LNCaP clone FGC (cell line): ENCODE measurements at regions not wholly inside any gene's neighbourhood (a gene's known extent, or its start where the extent isn't known, plus 50 kb on each side); places are given as distances from the start of the nearest gene placed in this dataset.

Source experiments
- DNase-seq: peaks from one replicate; pipeline ENCODE4 v3.0.0-alpha.2; 2011; ENCODE audit warnings: low read depth
- H3K4me3 ChIP-seq: 2 replicates; pipeline ENCODE4 v1.5.1; 2011; ENCODE audit warnings: mild to moderate bottlenecking, low read depth, low read length, control low read depth
- TF ChIP-seq, protein P1 (sequence below): IDR thresholded peaks from 2 replicates; pipeline ENCODE4 v1.5.1; 2012; ENCODE audit warnings: mild to moderate bottlenecking; ENCODE audit not compliant: control insufficient read depth, insufficient read depth; ENCODE audit errors: extremely low read depth

DNA sequence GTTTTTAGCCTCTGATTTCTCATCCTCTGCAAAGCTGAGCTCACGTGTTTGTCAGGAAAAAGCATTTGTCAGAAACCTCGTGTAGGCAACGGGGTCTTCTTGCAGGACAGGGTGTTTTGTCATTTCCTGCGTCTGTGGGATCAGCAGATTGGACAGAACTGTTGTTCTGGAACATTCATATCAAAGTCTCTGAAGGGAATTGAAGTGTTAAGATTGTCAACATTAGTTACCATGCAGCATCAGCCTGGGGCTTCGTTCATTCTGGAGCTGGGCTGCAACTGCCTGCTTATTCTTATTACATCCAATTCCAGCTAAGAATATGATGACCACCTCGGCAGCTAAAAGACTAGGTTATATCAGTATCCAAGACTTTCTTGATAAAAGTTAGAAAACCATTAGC, 71.0 kb upstream of the RALGAPA2 start:
- DNase-seq: no peak
- H3K4me3 ChIP-seq: no peak overlapping the region
- TF ChIP-seq, protein P1, sequence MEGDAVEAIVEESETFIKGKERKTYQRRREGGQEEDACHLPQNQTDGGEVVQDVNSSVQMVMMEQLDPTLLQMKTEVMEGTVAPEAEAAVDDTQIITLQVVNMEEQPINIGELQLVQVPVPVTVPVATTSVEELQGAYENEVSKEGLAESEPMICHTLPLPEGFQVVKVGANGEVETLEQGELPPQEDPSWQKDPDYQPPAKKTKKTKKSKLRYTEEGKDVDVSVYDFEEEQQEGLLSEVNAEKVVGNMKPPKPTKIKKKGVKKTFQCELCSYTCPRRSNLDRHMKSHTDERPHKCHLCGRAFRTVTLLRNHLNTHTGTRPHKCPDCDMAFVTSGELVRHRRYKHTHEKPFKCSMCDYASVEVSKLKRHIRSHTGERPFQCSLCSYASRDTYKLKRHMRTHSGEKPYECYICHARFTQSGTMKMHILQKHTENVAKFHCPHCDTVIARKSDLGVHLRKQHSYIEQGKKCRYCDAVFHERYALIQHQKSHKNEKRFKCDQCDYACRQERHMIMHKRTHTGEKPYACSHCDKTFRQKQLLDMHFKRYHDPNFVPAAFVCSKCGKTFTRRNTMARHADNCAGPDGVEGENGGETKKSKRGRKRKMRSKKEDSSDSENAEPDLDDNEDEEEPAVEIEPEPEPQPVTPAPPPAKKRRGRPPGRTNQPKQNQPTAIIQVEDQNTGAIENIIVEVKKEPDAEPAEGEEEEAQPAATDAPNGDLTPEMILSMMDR: no peak

DNA sequence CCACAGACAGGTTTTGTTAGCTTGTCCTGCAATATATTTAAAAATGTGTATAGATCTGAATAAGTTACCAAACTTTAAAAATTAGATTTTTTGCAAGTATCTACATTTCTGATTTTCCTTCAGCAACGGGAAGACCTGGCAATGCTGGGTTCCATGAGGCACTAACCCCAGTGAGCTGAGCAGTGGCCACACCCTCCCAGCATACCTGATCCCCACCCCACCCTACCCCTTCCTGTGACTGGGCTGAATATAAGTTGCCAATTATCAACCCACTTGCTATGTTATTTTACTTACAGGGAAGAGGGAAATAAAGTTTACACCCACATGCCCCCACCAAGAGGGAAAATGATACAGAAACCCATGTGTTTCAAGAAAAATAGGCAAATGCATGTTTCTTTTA, 70.3 kb upstream of the RALGAPA2 start:
- DNase-seq: no peak
- H3K4me3 ChIP-seq: no peak overlapping the region
- TF ChIP-seq, protein P1: no peak

DNA sequence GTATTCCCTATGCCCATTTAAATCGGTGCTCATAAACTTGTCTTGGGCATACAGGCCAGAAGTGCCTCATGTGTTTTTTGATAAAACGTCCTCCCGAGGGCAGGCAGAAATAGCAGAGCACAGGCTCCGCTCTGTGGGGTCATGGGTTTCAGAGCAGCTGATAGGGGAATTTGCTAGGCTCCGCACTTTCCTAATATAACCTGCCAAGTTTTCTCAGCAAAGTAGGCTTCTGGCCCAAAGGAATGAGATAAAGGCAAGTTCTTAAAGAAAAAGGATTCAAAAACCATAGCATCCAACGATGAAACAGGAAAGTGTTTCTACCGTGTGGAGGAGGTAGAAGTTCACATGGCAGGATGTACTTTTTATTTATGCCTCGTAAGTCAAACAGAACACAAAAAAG, 69.8 kb upstream of the RALGAPA2 start:
- H3K4me3 ChIP-seq: no peak overlapping the region
- DNase-seq: no peak
- TF ChIP-seq, protein P1: no peak

DNA sequence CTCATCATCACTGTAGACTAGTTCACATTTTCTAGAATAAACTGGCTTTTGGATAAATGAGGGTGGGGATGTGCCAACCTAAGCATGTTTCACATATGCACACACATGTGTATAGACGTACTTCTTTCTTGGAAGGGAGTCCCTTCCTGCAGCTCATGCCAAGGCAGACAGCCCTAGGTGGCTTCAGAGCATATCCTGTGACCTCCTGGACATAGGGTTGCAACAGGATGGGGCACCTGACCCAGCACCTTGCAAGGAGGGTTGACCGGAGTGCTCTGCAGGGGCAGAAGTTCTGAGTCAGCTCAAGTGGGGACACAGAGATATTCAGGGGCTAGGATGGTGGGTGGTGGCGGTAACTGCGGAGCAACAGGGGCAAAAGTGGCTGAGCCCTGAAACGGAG, 68.6 kb upstream of the RALGAPA2 start:
- no peak overlapping the region for H3K4me3 ChIP-seq
- no peak for DNase-seq
- TF ChIP-seq, protein P1: no peak

DNA sequence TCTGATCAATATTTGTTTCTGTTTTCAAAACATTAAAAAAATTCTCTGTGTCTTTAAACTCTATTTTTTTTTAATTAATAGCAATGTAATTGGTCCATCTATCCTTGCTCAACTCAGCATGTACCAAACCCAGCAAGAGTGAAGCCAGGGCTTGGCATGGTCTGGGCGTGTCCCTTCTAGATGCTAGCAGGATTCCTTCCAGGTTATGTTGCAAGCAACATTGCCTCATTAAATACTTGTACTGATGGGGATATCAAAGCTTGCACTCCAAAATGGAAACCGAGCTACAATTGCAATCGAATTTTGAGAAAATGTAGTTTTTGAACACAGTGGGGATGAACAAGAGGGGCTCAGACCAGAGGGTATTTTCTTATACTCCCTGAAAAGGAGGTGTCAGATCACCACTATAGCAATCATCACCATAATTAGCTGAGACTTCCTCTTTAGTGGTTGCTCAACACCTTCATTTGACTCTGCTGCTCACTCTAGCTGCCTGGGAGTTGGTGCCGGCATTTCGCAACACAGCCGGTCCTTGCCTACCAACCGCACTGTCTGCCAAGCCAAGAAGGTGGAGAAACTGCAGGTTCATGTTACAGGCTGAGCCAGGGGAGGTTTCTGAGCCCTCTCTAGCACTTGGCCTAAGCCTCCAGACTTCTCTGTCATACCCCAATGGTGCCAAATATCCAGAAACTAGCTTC, 67.8 kb upstream of the RALGAPA2 start:
- TF ChIP-seq, protein P1: no peak
- H3K4me3 ChIP-seq: no peak overlapping the region
- peak; percentile 23 for DNase-seq

DNA sequence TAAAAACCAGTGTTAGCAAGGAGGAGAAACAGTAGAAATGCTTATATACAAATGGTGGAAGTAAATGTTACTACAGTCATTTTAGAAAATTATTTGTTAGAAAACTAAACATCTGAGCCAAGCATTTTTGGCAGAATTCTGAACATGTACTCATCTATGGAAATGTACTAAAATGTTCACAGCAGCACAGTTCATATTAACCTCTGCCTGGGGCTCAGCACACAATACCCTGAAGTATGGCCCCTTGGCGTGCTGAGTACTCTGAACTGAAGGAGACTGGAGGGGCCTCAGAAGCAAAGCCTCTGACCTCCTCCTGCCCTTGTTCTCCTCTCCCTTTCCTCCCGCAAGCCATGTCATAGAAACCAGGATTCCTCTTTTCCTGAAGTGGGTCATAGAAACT, 66.2 kb upstream of the RALGAPA2 start:
- TF ChIP-seq, protein P1: no peak
- no peak for DNase-seq
- H3K4me3 ChIP-seq: no peak overlapping the region

DNA sequence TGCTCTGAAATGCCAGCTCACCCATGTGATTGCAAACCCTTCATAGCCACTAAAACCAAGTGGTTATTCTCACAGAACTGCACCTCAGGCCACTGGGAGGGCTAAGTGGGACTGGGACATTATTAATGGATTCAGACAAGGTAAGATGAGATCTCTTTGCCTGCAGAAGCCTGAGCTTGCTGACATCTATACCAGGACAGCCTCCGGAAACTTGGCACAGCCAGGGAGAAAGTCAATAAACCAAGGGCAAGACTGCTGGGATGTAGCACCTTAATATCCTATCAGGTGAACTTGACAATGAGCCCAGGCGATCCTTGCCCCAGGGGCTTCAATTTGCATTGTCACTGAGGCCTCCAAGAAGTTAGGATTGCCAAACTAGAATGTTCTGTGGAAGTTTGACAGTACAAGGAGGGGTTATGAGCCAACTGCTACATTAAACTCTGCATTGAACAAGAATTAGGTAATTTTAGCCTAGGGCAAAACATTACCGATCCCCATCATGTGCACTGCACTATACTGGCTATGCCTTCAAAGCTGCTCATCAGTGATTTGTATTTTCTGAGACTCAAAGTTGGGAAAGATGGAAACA, 60.1 kb upstream of the RALGAPA2 start:
- no peak overlapping the region for H3K4me3 ChIP-seq
- peak; percentile 32 for DNase-seq
- TF ChIP-seq, protein P1: no peak
